ENCODE measurements at regions not wholly inside any gene's neighbourhood (a gene's known extent, or its start where the extent isn't known, plus 50 kb on each side); places are given as distances from the start of the nearest gene placed in this dataset.

DNA sequence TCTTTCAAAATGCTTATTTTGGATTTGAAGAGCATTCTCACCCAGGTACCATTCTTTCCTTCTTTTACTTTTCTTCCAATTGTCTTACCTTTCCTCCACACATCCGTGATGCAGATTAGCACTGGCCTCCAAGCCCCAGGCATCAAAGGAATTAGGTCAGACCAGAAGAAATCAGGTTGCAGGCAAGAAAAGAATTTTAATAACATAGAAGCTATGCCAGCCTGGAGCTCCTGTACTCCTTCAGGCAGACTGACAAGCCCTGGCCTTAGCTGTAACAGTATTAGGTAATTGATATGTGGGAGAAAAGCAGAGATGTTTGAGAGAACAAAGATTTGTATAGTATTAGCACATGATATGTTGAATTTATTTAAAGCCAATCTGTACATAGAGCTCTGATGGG lies 390.4 kb upstream of the ADGRL2 start:
- H3K4me3 ChIP-seq (replicated peaks; ENCODE audit: low read depth, low read length) = no peak overlapping the region
- no peak for DNase-seq (ENCODE audit: extremely low read depth, low read depth)
- TF ChIP-seq, protein P1, sequence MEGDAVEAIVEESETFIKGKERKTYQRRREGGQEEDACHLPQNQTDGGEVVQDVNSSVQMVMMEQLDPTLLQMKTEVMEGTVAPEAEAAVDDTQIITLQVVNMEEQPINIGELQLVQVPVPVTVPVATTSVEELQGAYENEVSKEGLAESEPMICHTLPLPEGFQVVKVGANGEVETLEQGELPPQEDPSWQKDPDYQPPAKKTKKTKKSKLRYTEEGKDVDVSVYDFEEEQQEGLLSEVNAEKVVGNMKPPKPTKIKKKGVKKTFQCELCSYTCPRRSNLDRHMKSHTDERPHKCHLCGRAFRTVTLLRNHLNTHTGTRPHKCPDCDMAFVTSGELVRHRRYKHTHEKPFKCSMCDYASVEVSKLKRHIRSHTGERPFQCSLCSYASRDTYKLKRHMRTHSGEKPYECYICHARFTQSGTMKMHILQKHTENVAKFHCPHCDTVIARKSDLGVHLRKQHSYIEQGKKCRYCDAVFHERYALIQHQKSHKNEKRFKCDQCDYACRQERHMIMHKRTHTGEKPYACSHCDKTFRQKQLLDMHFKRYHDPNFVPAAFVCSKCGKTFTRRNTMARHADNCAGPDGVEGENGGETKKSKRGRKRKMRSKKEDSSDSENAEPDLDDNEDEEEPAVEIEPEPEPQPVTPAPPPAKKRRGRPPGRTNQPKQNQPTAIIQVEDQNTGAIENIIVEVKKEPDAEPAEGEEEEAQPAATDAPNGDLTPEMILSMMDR (IDR thresholded peaks at IDR 0.05; ENCODE audit: low read depth, low read length, missing control alignments) = no peak

DNA sequence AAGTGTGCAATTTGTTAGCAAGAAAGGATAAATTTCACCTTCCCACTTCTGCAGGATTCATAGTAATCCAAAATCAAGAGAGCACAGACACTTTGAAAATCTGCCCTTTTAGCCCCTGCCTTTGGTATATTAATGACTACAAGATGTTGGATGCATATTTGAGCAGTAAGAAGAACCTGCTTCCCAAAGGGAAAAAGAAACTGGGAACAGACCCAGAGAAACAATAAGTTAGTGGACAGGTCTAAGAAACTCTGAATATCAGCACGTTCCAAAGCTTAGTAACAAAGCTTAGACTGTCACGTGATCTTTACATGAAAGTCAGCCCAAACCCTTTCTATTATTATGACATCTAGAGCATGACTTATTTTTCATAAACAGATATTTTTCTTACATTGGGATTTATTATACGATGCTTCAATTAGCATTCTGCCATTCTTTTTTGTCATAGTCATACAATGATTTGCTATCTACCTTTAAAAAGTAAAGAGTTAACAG lies 390.9 kb upstream of the ADGRL2 start:
- no peak overlapping the region for H3K4me3 ChIP-seq (replicated peaks; ENCODE audit: low read depth, low read length)
- no peak for DNase-seq (ENCODE audit: extremely low read depth, low read depth)
- TF ChIP-seq, protein P1 (IDR thresholded peaks at IDR 0.05; ENCODE audit: low read depth, low read length, missing control alignments) = no peak

GRCh38 chr1:81409262-81409661 lies 391.5 kb upstream of the ADGRL2 start:
- DNase-seq (ENCODE audit: extremely low read depth, low read depth) = no peak
- no peak overlapping the region for H3K4me3 ChIP-seq (replicated peaks; ENCODE audit: low read depth, low read length)
- TF ChIP-seq, protein P1 (IDR thresholded peaks at IDR 0.05; ENCODE audit: low read depth, low read length, missing control alignments) = no peak

GRCh38 chr1:81408419-81408818 lies 392.3 kb upstream of the ADGRL2 start:
- TF ChIP-seq, protein P1 (IDR thresholded peaks at IDR 0.05; ENCODE audit: low read depth, low read length, missing control alignments) = no peak
- DNase-seq (ENCODE audit: extremely low read depth, low read depth) = no peak
- no peak overlapping the region for H3K4me3 ChIP-seq (replicated peaks; ENCODE audit: low read depth, low read length)

DNA sequence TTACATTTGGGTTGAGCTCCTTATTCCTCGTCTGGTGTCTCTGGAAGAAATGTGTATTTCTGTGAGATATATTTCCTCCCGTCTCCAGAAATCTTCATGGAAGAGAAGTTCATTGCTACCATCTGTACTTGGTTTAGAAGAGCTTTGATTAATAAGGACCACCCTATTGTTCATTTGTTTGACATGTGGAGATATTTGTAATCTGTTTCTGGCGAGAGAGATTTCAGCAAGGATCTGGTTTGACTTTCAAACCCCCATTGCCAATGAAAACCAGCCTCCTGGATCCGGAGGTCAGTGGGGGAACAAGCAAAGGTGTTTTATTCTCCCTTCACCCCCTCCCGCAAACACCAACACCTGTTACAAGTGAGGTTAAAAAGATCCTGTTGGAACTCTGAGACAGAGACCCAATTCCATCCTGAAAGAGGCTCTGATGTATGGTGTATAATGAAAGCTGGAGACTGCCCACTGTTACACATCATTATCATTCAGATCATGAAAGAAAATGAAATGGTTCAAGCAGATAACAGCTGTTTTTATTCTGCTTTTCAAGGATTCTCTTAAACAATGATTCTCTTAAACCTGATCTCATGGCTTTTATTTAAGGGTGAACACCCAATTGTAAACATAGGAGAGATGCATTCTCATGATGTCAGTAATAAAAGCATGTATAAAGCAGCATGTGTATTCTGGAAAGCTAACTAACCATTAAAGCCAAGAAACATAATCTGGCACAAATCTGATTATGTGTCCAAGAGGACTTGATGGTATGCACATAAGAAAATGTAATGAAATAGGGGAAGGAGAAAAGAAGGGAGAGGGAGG lies 393.5 kb upstream of the ADGRL2 start:
- TF ChIP-seq, protein P1 (IDR thresholded peaks at IDR 0.05; ENCODE audit: low read depth, low read length, missing control alignments) = no peak
- H3K4me3 ChIP-seq (replicated peaks; ENCODE audit: low read depth, low read length) = no peak overlapping the region
- no peak for DNase-seq (ENCODE audit: extremely low read depth, low read depth)

GRCh38 chr1:81406292-81406999 lies 394.3 kb upstream of the ADGRL2 start:
- no peak overlapping the region for H3K4me3 ChIP-seq (replicated peaks; ENCODE audit: low read depth, low read length)
- no peak for DNase-seq (ENCODE audit: extremely low read depth, low read depth)
- TF ChIP-seq, protein P1 (IDR thresholded peaks at IDR 0.05; ENCODE audit: low read depth, low read length, missing control alignments) = no peak
